Erythroblast (primary cell): ENCODE measurements at regions not wholly inside any gene's neighbourhood (a gene's known extent, or its start where the extent isn't known, plus 50 kb on each side); places are given as distances from the start of the nearest gene placed in this dataset.

ENCODE experiments used
- GATA1 ChIP-seq: IDR thresholded peaks from 2 replicates; pipeline ENCODE4 v1.6.1; 2011; ENCODE audit warnings: low read depth, mild to moderate bottlenecking, control low read depth, low read length, moderate library complexity
- POLR2A ChIP-seq: IDR thresholded peaks from 2 replicates; pipeline ENCODE4 v1.6.1; 2011; ENCODE audit warnings: mild to moderate bottlenecking, low read length

DNA sequence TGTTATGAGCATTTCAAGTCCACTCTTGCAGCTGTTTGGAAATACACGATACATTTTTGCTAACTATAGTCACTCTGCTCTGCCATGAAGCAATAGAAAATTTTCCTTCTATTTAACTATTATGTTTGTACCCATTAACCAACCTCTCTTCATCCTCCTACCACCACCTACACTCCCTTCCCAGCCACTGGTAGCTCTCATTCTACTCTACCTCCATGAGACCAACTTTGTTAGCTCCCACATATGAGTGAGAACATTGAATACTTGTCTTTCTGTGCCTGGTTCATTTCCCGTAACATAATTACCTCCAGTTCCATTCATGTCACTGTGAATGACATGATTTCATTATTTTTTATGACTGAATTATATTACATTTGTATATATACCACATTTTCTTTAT lies 505.9 kb upstream of the CCNG1 start:
- no peak for TF ChIP-seq POLR2A
- TF ChIP-seq GATA1, result no peak
